Osteocyte (in vitro differentiated cells): ENCODE measurements at regions not wholly inside any gene's neighbourhood (a gene's known extent, or its start where the extent isn't known, plus 50 kb on each side); places are given as distances from the start of the nearest gene placed in this dataset.

Experiments used
- DNase-seq: peaks from one replicate; pipeline ENCODE4 v3.0.0; 2021; ENCODE audit warnings: mixed read lengths; ENCODE audit not compliant: unreplicated experiment; ENCODE audit errors: extremely low spot score
- H3K27ac Mint-ChIP-seq: one replicate; pipeline ENCODE4 v1.8.0; 2021; ENCODE audit warnings: mild to moderate bottlenecking, mixed read lengths; ENCODE audit not compliant: unreplicated experiment
- H3K27me3 Mint-ChIP-seq: one replicate; pipeline ENCODE4 v1.8.0; 2021; ENCODE audit warnings: mixed read lengths; ENCODE audit not compliant: unreplicated experiment
- H3K36me3 Mint-ChIP-seq: one replicate; pipeline ENCODE4 v1.8.0; 2021; ENCODE audit warnings: mixed read lengths; ENCODE audit not compliant: unreplicated experiment
- H3K4me1 Mint-ChIP-seq: one replicate; pipeline ENCODE4 v1.8.0; 2021; ENCODE audit warnings: mixed read lengths; ENCODE audit not compliant: unreplicated experiment
- H3K4me3 Mint-ChIP-seq: one replicate; pipeline ENCODE4 v1.8.0; 2021; ENCODE audit warnings: mild to moderate bottlenecking, moderate library complexity, mixed read lengths; ENCODE audit not compliant: unreplicated experiment
- H3K9me3 Mint-ChIP-seq: one replicate; pipeline ENCODE4 v1.8.0; 2021; ENCODE audit warnings: mixed read lengths; ENCODE audit not compliant: unreplicated experiment
- CTCF ChIP-seq: fragments of 200-600 bp; sonication (generic); IDR thresholded peaks from 2 replicates; pipeline ENCODE4 v1.5.0; 2021; ENCODE audit warnings: antibody characterized with exemption, mild to moderate bottlenecking, moderate library complexity

GRCh38 chr22:49619301-49619700 lies 208.4 kb downstream of the BRD1 start:
- Mint-ChIP-seq H3K36me3 (no peaks in the 10 kb centered on the region), H3K4me3 (no peak overlapping the region), H3K9me3 (no peaks in the 10 kb centered on the region), H3K27me3 (no peaks in the 10 kb centered on the region), H3K27ac (no peak overlapping the region), H3K4me1 (no peaks in the 10 kb centered on the region)
- no peak for DNase-seq
- no peak for TF ChIP-seq CTCF

- Mint-ChIP-seq H3K27ac (no peak overlapping the region), H3K4me1 (no peaks in the 10 kb centered on the region), H3K9me3 (peaks cover under 1% of the 10 kb centered on the region), H3K27me3 (no peaks in the 10 kb centered on the region), H3K36me3 (no peaks in the 10 kb centered on the region), H3K4me3 (no peak overlapping the region)
- no peak for TF ChIP-seq CTCF
- DNase-seq: no peak
Measured at GRCh38 chr22:49618677-49618953, 209.1 kb downstream of the BRD1 start.

- DNase-seq: no peak
- Mint-ChIP-seq H3K27me3 (no peaks in the 10 kb centered on the region), H3K36me3 (no peaks in the 10 kb centered on the region), H3K4me1 (no peaks in the 10 kb centered on the region), H3K4me3 (no peak overlapping the region), H3K9me3 (peaks cover 6% of the 10 kb centered on the region), H3K27ac (no peak overlapping the region)
- no peak for TF ChIP-seq CTCF
Measured at GRCh38 chr22:49617866-49618676, 209.6 kb downstream of the BRD1 start.

- H3K27ac Mint-ChIP-seq: no peak overlapping the region
- no peak overlapping the region for H3K4me3 Mint-ChIP-seq
- no peaks in the 10 kb centered on the region for H3K36me3 Mint-ChIP-seq
- H3K9me3 Mint-ChIP-seq: peaks cover 14% of the 10 kb centered on the region
- no peak for DNase-seq
- H3K27me3 Mint-ChIP-seq: no peaks in the 10 kb centered on the region
- TF ChIP-seq CTCF: no peak
- H3K4me1 Mint-ChIP-seq: no peaks in the 10 kb centered on the region
Measured at GRCh38 chr22:49617264-49617663, 210.4 kb downstream of the BRD1 start.

- H3K27me3 Mint-ChIP-seq: no peaks in the 10 kb centered on the region
- no peaks in the 10 kb centered on the region for H3K36me3 Mint-ChIP-seq
- H3K27ac Mint-ChIP-seq: no peak overlapping the region
- H3K4me3 Mint-ChIP-seq: no peak overlapping the region
- no peak for TF ChIP-seq CTCF
- H3K9me3 Mint-ChIP-seq: peaks cover 14% of the 10 kb centered on the region
- no peaks in the 10 kb centered on the region for H3K4me1 Mint-ChIP-seq
- DNase-seq: no peak
Measured at GRCh38 chr22:49616356-49617231, 211.1 kb downstream of the BRD1 start.
